ENCODE measurements at regions not wholly inside any gene's neighbourhood (a gene's known extent, or its start where the extent isn't known, plus 50 kb on each side); places are given as distances from the start of the nearest gene placed in this dataset.

DNA sequence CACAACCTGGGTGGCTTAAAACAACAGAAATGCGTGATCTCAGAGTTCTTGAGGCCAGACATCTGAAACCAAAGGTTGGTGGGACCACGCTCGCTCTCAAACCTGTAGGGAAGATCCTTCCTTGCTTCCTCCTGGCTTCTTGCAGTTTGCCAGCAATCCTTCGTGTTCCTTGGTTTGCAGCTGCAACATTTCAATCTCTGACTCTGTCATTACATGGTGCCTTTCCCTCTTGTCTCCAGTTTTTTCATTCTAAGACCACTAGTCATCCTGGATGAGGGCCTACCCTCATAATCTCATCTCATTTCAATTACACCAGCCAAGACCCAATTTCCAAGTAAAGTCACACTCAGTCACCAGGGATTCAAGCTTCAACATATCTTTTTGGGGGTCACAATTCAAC is 388.0 kb downstream of the GPM6A start:
- H3K27me3 ChIP-seq (ENCODE audit: control insufficient read depth in 3 of 3, insufficient read depth in 3 of 3, low read length in 2 of 3): no peaks in the 10 kb centered on the region
- H3K36me3 ChIP-seq (ENCODE audit: control insufficient read depth in 4 of 4, insufficient read depth in 4 of 4, low read length in 4 of 4): no peaks in the 10 kb centered on the region
- no peak for ATAC-seq (ENCODE audit: insufficient read depth, low FRiP score)

DNA sequence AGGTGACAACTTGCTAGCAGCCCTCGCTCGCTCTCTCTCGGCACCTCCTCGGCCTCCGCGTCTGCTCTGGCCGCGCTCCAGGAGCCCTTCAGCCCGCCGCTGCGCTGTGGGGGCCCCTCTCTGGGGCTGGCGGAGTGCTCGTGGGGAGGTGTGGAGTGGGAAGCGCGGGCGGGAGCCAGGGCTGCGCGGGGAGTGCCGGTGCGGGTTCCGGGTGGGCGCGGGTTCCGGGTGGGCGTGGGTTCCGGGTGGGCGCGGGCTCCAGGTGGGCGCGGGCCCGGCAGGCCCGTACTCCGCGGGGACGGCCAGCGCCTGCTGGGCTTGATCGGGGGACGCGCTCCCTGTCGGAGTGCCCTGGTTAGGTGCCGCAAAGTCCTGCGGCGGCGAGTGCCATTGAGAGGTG is 384.3 kb downstream of the GPM6A start:
- TF ChIP-seq, protein P1, sequence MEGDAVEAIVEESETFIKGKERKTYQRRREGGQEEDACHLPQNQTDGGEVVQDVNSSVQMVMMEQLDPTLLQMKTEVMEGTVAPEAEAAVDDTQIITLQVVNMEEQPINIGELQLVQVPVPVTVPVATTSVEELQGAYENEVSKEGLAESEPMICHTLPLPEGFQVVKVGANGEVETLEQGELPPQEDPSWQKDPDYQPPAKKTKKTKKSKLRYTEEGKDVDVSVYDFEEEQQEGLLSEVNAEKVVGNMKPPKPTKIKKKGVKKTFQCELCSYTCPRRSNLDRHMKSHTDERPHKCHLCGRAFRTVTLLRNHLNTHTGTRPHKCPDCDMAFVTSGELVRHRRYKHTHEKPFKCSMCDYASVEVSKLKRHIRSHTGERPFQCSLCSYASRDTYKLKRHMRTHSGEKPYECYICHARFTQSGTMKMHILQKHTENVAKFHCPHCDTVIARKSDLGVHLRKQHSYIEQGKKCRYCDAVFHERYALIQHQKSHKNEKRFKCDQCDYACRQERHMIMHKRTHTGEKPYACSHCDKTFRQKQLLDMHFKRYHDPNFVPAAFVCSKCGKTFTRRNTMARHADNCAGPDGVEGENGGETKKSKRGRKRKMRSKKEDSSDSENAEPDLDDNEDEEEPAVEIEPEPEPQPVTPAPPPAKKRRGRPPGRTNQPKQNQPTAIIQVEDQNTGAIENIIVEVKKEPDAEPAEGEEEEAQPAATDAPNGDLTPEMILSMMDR (IDR thresholded peaks at IDR 0.05; ENCODE audit: control extremely low read depth, extremely low read depth): no peak
- Histone ChIP-seq H3K36me3 (ENCODE audit: control insufficient read depth in 4 of 4, insufficient read depth in 4 of 4, low read length in 4 of 4) (no peaks in the 10 kb centered on the region), H3K9ac (ENCODE audit: insufficient read depth in 1 of 2, low read length in 2 of 2) (no peak overlapping the region), H3K9me3 (ENCODE audit: control insufficient read depth in 4 of 4, insufficient read depth in 3 of 4, low read length in 3 of 4) (peaks cover 0 to 7% (median 0%) of the 10 kb centered on the region in 4 donors), H3K4me3 (no peak overlapping the region), H3K27me3 (ENCODE audit: control insufficient read depth in 3 of 3, insufficient read depth in 3 of 3, low read length in 2 of 3) (no peaks in the 10 kb centered on the region), H3K27ac (ENCODE audit: low read depth in 1 of 2, low read length in 1 of 2) (no peak overlapping the region), H3K4me1 (ENCODE audit: control insufficient read depth in 5 of 5, insufficient read depth in 5 of 5, low read length in 5 of 5) (no peaks in the 10 kb centered on the region)
- WGBS, 2 donors: 80 to 87% methylated on average over 40 to 44 of the region's 44 CpGs
- peak in 1 of 3 donors; percentile 8 for DNase-seq
- ATAC-seq (ENCODE audit: insufficient read depth, low FRiP score): no peak

More for the DNA sequence above, 388.0 kb downstream of the GPM6A start:
- WGBS, 2 donors: 87 to 89% methylated on average over 4 of the region's 4 CpGs
- no peaks in the 10 kb centered on the region for H3K4me1 ChIP-seq (ENCODE audit: control insufficient read depth in 5 of 5, insufficient read depth in 5 of 5, low read length in 5 of 5)
- H3K27ac ChIP-seq (ENCODE audit: low read depth in 1 of 2, low read length in 1 of 2): no peak overlapping the region
- no peak overlapping the region for H3K4me3 ChIP-seq
- H3K9ac ChIP-seq (ENCODE audit: insufficient read depth in 1 of 2, low read length in 2 of 2): no peak overlapping the region
- TF ChIP-seq, protein P1 (IDR thresholded peaks at IDR 0.05; ENCODE audit: control extremely low read depth, extremely low read depth): no peak
- peaks cover 0 to 7% (median 0%) of the 10 kb centered on the region in 4 donors for H3K9me3 ChIP-seq (ENCODE audit: control insufficient read depth in 4 of 4, insufficient read depth in 3 of 4, low read length in 3 of 4)
- DNase-seq: no peak

DNA sequence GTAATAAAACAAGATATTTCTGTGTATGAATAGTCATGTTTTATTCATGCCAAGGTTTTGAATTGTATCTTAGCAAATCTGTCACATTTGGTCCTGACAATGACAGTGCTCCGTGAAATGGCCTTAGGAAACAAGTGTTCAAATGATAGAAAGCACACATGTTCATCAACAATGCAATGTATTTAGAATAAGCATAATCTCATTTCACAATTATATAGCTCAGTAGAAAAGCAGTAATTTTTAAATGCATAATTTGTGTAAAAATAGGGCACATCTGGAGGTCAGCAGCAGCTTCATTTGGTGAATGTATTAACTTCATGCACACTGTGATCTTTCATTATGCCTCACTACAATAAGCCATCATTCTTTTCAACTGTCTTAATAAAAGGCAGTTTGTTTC is 380.4 kb downstream of the GPM6A start:
- no peak overlapping the region for H3K27ac ChIP-seq (ENCODE audit: low read depth in 1 of 2, low read length in 1 of 2)
- TF ChIP-seq, protein P1 (IDR thresholded peaks at IDR 0.05; ENCODE audit: control extremely low read depth, extremely low read depth): no peak
- DNase-seq (no peak), ATAC-seq (ENCODE audit: insufficient read depth, low FRiP score) (no peak)
- H3K36me3 ChIP-seq (ENCODE audit: control insufficient read depth in 4 of 4, insufficient read depth in 4 of 4, low read length in 4 of 4): no peaks in the 10 kb centered on the region
- no peak overlapping the region for H3K4me3 ChIP-seq
- H3K27me3 ChIP-seq (ENCODE audit: control insufficient read depth in 3 of 3, insufficient read depth in 3 of 3, low read length in 2 of 3): no peaks in the 10 kb centered on the region
- H3K4me1 ChIP-seq (ENCODE audit: control insufficient read depth in 5 of 5, insufficient read depth in 5 of 5, low read length in 5 of 5): no peaks in the 10 kb centered on the region
- no peaks in the 10 kb centered on the region for H3K9me3 ChIP-seq (ENCODE audit: control insufficient read depth in 4 of 4, insufficient read depth in 3 of 4, low read length in 3 of 4)
- 66 to 77% methylated on average over 1 of the region's 1 CpG for WGBS, 2 donors
- H3K9ac ChIP-seq (ENCODE audit: insufficient read depth in 1 of 2, low read length in 2 of 2): no peak overlapping the region

DNA sequence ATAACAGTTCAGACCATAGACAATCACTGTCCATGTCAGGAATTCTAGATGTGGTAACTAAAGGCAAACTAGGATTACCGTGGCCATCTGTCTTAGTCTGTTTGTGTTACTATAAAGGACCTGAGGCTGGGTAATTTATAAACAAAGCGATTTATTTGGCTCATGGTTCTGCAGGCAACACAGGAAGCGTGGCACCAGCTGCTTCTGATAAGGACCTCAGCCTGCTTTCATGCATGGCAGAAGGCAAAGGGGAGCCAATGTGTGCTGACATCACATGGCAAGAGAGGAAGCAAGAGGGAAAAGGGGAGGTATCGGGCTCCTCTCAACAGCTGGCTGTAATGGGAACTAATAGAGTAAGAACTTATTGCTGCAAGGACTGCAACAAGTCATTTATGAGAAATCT is 376.7 kb downstream of the GPM6A start:
- Histone ChIP-seq H3K4me3 (no peak overlapping the region), H3K27me3 (ENCODE audit: control insufficient read depth in 3 of 3, insufficient read depth in 3 of 3, low read length in 2 of 3) (no peaks in the 10 kb centered on the region), H3K9me3 (ENCODE audit: control insufficient read depth in 4 of 4, insufficient read depth in 3 of 4, low read length in 3 of 4) (no peaks in the 10 kb centered on the region), H3K36me3 (ENCODE audit: control insufficient read depth in 4 of 4, insufficient read depth in 4 of 4, low read length in 4 of 4) (no peaks in the 10 kb centered on the region), H3K9ac (ENCODE audit: insufficient read depth in 1 of 2, low read length in 2 of 2) (no peak overlapping the region), H3K4me1 (ENCODE audit: control insufficient read depth in 5 of 5, insufficient read depth in 5 of 5, low read length in 5 of 5) (peaks cover 0 to 4% (median 0%) of the 10 kb centered on the region in 5 donors), H3K27ac (ENCODE audit: low read depth in 1 of 2, low read length in 1 of 2) (no peak overlapping the region)
- no peak for ATAC-seq (ENCODE audit: insufficient read depth, low FRiP score)
- TF ChIP-seq, protein P1 (IDR thresholded peaks at IDR 0.05; ENCODE audit: control extremely low read depth, extremely low read depth): no peak
- peak; percentile 33 to 61 (median 44) for DNase-seq
- WGBS, 2 donors: 10 to 32% methylated on average over 4 of the region's 4 CpGs
